HG03354 (cell line): ENCODE measurements at regions not wholly inside any gene's neighbourhood (a gene's known extent, or its start where the extent isn't known, plus 50 kb on each side); places are given as distances from the start of the nearest gene placed in this dataset.
A peak's percentile ranks its signal among the peaks of the same experiment; 100 is the strongest.
"Not testable (repeated sequence)": the region's sequence is repeated elsewhere in the genome, so short reads cannot be mapped to it uniquely, and the experiment has no call there.

ENCODE experiments used
- ATAC-seq: cut with Tn5 transposase; IDR thresholded peaks from one replicate; pipeline ENCODE4 v1.9.1; 2021; ENCODE audit warnings: mild to moderate bottlenecking; ENCODE audit not compliant: unreplicated experiment, poor library complexity, severe bottlenecking

- ATAC-seq: no peak
Observed at GRCh38 chr5:174953871-174954270, 229.5 kb downstream of the MSX2 start.

GRCh38 chr5:174951151-174951780 is 226.9 kb downstream of the MSX2 start:
- ATAC-seq: peak; percentile 72

DNA sequence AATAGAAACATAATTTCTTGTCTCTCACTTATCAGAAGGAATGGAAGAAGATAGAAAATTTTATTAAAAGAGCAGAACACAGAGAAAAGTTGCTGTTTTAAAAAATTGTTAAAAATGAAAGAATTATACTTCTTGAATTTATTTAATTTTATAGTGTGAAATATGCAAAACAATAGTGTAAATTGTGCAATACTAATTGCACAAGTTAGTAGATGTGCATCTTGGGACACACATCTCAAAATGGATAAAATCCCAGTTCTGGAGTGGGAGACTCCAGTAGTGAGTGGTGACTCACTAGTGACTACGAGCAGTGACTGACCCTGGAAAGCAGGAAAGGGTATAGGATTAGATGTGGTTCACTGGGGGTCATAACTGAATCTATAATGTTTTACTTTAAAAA is 223.2 kb downstream of the MSX2 start:
- no peak for ATAC-seq

GRCh38 chr5:174945853-174946252 is 221.5 kb downstream of the MSX2 start:
- no peak for ATAC-seq

GRCh38 chr5:174943785-174944184 is 219.4 kb downstream of the MSX2 start:
- ATAC-seq: no peak

GRCh38 chr5:174943002-174943401 is 218.6 kb downstream of the MSX2 start:
- not testable (repeated sequence) for ATAC-seq

- ATAC-seq: no peak
Observed at GRCh38 chr5:174937201-174938123, 213.1 kb downstream of the MSX2 start.

DNA sequence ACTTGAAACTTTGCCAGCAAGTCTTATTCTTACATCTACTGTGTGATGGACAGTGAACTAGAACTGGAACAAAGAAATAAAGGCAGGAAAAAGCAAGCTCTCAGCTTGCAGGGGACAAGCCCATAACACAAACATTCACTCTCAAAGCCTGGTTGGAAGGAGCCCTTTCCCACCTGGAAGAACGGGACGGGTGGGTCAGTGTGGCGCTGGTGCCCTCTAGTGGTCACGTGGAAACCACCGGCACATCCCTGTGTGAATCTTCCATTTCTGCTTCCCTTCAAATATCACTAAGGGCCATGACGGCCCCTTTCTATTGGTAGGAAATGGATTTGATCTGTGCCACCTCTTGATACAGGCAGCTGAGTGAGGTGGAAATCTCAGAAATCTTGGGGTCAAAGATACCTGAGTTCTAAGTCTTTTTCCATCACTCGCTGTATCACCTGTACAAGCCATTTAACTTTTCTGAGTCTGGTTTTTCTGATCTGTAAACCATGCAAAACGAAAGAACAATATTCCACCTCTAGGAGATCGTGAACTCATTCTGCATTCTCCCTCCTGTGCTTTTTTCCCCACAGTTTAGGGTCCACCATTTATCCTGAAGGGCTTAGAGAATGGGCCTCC is 211.6 kb downstream of the MSX2 start:
- no peak for ATAC-seq

- not testable (repeated sequence) for ATAC-seq
Observed at GRCh38 chr5:174931033-174931432, 206.7 kb downstream of the MSX2 start.

- no peak for ATAC-seq
Observed at GRCh38 chr5:174925586-174925985, 201.2 kb downstream of the MSX2 start.

DNA sequence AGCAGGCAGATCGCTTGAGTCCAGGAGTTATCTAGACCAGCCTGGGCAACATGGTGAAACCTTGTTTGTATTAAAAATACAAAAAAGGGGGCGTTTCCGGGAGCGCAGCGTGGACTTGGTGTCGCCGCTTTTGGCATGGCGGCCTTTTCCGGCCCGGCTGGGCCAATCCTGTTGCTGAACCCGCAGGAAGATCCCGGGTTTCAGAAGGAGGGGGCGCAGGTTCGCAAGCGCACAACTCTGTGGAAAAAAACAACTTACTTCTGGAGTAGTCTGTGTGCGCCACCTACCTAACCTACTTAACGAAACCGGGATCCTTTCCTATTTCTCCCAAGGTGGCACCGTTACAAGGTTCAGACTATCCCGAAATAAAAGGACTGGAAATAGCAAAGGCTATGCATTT is 198.6 kb downstream of the MSX2 start:
- no peak for ATAC-seq

DNA sequence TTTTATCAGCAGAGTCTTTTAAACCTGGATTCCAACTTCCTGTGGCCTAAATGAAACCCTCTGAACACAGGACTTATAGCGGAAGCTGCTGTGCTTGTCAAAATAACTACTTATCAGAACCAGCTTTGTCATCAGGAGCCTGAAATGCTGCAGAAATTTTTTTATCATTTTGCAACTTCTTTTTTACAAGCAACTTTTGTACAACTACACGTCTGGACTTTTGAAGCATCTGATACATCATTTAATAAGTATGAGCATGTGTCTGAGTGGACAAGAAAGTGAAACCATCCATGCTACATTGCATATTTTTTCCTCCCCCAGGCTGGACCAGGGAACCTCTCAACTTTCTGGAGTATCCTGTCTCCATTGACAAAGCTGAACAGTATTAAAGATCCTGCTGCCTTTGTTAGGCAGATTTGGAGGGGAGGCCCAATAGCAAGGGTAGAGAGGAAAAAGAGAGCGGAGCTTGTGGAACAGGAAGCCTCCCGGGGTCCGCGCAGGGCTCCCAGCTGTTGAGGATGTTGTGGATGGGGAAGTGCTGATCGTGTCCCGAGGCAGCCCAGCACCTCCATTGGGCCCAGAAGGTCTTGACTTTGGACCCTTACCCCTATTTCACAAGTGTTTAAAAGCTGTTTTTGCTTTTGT is 196.6 kb downstream of the MSX2 start:
- no peak for ATAC-seq

- no peak for ATAC-seq
Observed at GRCh38 chr5:174919351-174919750, 195.0 kb downstream of the MSX2 start.

DNA sequence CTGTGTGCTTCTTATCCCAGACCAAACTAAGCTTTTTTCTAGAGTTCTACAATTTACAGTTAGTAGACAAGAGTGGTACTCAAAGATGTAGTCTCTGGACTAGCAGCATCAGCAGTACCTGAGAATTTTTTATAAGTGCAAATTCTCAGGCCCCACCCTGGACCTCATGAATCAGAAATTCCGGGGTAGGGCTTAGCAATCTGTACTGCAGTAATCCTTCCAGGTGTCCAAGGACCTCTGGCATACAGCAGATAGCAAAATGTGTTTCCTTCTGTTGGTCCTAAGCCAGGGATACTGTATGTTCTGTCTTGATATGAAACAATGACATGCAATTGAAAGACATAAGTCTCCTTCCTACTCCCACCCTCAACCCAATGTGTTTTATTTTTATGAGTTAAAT is 194.3 kb downstream of the MSX2 start:
- no peak for ATAC-seq

GRCh38 chr5:174917976-174918554 is 193.7 kb downstream of the MSX2 start:
- ATAC-seq: no peak

DNA sequence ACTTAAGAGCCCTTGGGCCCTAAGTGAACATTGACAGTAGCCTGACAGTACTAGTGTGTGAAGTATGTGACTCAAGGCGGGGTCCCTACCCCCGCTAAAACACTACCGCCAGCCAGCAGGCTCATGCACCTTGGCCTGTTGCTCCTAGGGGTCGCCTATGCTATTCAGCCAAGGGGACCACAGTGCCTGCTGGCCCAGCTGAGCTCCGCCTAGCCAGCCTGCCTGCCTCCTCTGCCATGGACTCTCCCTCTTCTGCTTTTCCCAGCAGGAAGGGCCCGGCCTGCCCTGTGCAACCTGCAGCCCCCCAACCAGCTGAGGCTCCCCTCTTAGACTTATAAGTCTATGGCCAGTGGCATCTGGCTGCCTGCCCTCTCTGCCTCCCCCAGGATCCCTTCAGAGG is 193.1 kb downstream of the MSX2 start:
- not testable (repeated sequence) for ATAC-seq

GRCh38 chr5:174916924-174917323 is 192.5 kb downstream of the MSX2 start:
- not testable (repeated sequence) for ATAC-seq

- ATAC-seq: no peak
Observed at GRCh38 chr5:174916227-174916626, 191.8 kb downstream of the MSX2 start.

- ATAC-seq: no peak
Observed at GRCh38 chr5:174911118-174911517, 186.7 kb downstream of the MSX2 start.

DNA sequence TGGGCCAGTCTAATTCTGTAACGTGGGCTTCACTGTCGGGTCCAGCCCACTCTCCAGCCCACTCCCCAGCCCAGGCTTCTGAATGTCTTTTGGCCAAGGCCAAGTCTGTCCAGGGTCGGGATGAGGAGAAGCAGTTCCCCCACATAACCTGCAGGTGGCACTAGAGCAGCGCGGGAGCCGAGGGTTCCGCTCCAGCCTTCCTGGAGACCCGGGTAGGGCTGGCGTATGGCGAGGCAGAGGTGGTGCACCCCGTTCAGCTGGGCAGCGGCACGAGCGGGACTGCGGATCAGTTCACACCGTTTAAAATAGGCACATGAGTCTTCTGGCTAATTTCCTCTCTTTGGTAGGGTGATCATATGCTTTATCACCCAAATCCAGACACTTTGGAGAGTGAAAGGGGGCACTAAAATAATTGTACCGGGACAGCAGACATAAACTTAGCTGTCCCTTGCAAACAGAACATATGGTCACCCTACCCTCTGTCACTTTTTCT is 185.9 kb downstream of the MSX2 start:
- ATAC-seq: peak; percentile 97
